ENCODE measurements at regions not wholly inside any gene's neighbourhood (a gene's known extent, or its start where the extent isn't known, plus 50 kb on each side); places are given as distances from the start of the nearest gene placed in this dataset.

DNA sequence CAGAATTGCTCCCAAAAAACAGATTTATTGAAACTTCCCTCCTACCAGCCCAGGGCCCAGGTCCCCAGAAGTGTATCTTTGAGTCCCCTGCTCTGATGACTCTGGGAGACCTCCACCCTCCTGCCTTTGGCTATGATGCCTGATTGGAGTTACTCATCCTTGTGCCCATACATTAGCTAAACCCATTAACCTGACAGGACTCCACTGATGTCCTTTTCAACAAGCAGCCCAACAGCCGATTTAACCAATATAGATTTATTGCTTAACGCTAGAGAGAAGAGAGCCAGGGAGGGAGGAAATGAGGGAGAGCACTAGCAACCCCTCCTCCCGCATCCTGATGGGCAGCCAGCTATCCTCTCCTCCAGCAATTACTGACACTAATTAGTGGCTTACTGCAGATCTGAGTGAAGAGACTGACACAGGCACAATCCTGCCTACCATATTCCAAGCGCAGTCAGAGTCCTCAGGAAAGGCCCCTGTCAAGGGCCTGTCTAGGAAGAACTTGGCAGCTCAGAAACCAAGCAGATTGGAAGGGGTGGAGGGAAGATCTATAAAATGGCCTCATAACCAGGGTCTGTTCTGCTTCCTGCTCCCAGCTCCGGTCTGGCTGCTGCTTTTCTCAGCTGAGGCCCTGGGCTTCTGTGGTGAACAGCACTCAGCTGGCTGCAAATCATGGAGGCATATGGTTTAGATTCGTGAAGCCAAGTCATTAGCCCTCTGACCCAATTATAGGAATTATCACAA lies 484.5 kb upstream of the DAB1 start:
- TF ChIP-seq, protein P1, sequence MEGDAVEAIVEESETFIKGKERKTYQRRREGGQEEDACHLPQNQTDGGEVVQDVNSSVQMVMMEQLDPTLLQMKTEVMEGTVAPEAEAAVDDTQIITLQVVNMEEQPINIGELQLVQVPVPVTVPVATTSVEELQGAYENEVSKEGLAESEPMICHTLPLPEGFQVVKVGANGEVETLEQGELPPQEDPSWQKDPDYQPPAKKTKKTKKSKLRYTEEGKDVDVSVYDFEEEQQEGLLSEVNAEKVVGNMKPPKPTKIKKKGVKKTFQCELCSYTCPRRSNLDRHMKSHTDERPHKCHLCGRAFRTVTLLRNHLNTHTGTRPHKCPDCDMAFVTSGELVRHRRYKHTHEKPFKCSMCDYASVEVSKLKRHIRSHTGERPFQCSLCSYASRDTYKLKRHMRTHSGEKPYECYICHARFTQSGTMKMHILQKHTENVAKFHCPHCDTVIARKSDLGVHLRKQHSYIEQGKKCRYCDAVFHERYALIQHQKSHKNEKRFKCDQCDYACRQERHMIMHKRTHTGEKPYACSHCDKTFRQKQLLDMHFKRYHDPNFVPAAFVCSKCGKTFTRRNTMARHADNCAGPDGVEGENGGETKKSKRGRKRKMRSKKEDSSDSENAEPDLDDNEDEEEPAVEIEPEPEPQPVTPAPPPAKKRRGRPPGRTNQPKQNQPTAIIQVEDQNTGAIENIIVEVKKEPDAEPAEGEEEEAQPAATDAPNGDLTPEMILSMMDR (IDR thresholded peaks at IDR 0.05), result no peak

DNA sequence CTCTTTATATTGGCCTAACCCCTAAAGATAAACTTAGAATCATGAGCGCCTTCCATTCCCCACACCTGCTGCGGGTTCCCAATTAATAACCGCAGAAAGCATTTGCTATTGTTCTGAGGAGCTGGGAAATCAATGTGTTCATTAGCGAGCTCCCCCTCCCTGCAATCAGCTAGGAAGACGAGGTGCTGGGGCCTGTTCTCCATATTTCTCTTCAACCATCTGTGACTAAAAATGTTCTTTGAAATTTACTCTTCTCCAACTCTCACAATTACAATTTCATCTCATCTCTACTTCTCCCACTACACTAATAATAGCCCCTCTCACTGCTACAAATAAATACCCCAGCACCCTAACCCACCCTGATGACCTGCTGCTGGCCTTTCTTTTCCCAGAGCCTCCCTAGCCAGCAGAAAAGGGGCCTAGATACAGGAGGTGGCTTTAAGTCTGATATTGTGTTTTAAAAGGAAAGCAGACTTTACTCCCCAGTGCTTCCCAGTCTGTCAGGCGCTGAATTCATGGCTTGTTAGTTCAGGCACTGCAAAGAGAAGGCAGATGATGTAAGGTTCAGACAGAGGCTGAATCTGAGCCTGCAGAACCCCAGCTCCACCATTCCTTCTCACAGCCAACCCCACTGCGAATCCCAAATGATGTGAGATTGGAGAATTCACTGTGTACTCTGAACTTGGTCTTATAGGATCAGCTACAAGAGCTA lies 477.5 kb upstream of the DAB1 start:
- TF ChIP-seq, protein P1 (IDR thresholded peaks at IDR 0.05), result no peak

DNA sequence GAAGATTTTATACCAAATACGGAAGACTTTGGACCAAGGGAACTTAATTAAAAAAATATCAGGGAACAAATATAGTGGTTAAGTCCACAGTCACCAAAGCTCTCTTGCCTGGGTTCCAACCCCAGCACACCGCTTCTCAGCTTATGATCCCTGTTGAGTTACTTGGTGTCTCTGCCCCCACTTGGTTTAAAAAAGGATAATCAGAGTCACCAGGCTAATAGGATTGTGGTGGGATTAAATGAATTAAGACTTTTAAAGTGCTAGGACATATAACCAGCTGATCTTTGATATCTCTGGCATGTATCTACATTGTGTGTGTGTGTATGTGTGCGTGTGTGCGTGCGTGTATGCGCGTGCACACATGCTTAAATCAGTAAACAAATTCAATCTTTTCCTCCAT lies 474.7 kb upstream of the DAB1 start:
- TF ChIP-seq, protein P1 (IDR thresholded peaks at IDR 0.05), result no peak

DNA sequence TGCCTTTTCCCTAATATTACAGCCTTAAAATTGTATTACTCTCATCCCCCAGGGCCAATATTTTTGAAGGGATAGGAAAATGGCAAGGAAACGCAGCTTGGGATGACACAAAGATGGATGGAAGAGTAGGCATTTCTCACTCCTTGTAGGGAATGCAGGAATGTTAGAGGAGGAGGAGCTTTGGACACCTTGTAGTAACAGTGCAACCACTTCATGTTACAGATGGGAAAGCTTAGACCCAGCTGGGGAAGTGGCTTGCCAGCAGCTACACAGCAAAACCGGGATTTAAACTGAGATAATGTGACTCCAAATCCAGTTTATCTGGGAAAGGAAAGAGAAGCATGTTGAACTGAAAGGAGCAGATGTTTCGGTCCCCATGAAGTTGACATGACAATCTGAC lies 473.7 kb upstream of the DAB1 start:
- TF ChIP-seq, protein P1 (IDR thresholded peaks at IDR 0.05), result no peak

DNA sequence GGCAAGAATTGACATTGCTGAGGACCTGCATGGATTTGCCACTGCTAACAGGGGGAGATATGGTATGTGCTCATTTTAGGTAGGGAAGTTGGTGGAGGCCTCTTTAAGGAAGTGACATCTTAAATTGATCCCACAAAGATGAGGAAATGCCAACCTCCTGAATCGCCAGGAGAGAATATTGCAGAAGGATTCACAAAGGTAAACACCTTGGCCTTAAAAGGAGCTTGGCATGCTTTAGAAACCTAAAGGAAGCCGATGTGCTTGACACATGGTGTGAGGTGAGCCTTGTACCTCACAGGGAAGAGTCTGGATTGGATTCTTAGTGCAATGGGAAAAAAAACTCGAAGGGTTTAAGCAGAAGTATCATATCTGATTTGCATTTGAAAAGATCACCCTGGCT lies 470.5 kb upstream of the DAB1 start:
- TF ChIP-seq, protein P1 (IDR thresholded peaks at IDR 0.05), result no peak

DNA sequence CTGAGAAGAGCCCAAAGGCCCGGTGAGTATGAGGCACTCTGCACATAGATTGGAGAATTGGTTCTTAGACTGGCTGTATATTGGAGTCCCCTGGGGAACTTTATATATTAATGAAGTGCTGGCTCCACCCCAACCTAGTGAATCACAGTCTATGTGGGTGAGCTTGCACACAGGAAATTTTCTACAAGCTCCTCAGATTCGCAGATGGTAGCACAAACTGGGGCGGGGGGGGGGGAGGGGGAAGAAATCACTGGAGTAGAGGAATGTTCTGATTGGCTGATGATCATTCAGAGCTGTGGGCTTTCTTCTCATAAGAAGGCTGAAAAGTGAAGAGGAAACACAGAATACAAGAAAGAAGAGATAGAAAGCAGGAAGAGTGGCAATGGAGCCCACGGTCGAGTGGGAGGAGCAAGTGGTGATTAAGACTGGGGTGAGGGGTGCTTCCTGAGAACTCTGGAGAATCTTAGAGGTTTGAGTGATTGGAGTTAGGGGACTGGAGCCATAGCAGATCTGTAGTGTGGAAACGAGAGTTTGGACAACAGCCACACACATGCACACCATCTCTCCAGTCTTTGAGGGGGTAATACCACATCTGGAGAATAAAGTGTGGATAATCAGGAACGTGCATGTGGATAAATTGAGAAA lies 465.9 kb upstream of the DAB1 start:
- TF ChIP-seq, protein P1 (IDR thresholded peaks at IDR 0.05), result no peak

DNA sequence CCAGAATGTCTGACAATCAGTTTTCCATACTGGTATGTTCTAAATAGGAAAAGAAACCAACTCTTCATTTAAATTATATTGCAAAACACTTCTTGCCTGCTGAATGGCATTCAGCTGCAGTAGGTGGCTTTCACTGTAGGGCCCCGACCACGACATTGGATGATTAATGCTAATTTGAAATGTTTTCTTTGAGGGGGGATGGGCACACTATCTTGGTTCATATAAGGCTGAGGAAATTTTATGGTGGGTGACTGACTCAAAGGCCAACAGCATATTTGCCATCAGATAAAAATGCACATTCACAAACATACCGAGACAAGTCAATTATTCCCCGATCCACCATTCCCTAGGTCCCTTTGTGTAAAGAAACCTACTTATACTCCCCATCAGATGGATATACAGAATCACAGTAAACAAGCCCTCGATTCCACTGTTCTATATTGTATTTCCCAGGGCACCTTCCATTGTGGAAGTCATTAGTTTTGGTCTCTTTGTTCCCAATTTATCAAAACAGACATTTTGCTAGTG lies 464.2 kb upstream of the DAB1 start:
- TF ChIP-seq, protein P1 (IDR thresholded peaks at IDR 0.05), result no peak
